Natural killer cell (primary cell): ENCODE measurements at regions not wholly inside any gene's neighbourhood (a gene's known extent, or its start where the extent isn't known, plus 50 kb on each side); places are given as distances from the start of the nearest gene placed in this dataset.

Experiments
- ATAC-seq, 3 donors: fragments of 150-1000 bp in 2 of 3; fragments of 200-7000 bp in 1 of 3; cut with Tn5 transposase; 1 replicate in 1 of 3; 2 replicates in 2 of 3; pipeline ENCODE4 v1.10.0; 2021; ENCODE audit warnings: mild to moderate bottlenecking in 2 of 3, moderate library complexity in 2 of 3
- DNase-seq, 2 donors: peaks; one replicate each; pipeline versions ENCODE4 v3.0.0 to v3.0.0-alpha.2; 2013 to 2021; ENCODE audit warnings: mixed read lengths in 1 of 2
- H3K27ac ChIP-seq: one replicate; pipeline ENCODE4 v1.5.1; 2013; ENCODE audit warnings: mild to moderate bottlenecking, low read length
- H3K27me3 ChIP-seq: one replicate; pipeline ENCODE4 v1.6.1; 2013; ENCODE audit warnings: low read length; ENCODE audit not compliant: control insufficient read depth, insufficient read depth
- H3K36me3 ChIP-seq: one replicate; pipeline ENCODE4 v1.6.1; 2013; ENCODE audit warnings: low read length; ENCODE audit not compliant: control insufficient read depth, insufficient read depth
- H3K4me1 ChIP-seq: one replicate; pipeline ENCODE4 v1.6.1; 2013; ENCODE audit warnings: low read length; ENCODE audit not compliant: control insufficient read depth, insufficient read depth
- H3K4me3 ChIP-seq: one replicate; pipeline ENCODE4 v1.5.1; 2013; ENCODE audit warnings: low read length
- H3K9me3 ChIP-seq: one replicate; pipeline ENCODE4 v1.6.1; 2013; ENCODE audit warnings: low read length; ENCODE audit not compliant: control insufficient read depth, insufficient read depth
- H3K27ac Mint-ChIP-seq, 2 donors: one replicate each; pipeline ENCODE4 v1.8.0; 2022; ENCODE audit warnings: mild to moderate bottlenecking in 2 of 2, mixed read lengths in 2 of 2, moderate library complexity in 1 of 2
- H3K27me3 Mint-ChIP-seq, 2 donors: one replicate each; pipeline ENCODE4 v1.8.0; 2022; ENCODE audit warnings: low read depth in 2 of 2, mixed read lengths in 2 of 2
- H3K36me3 Mint-ChIP-seq: one replicate; pipeline ENCODE4 v1.8.0; 2022; ENCODE audit warnings: mixed read lengths
- H3K4me1 Mint-ChIP-seq, 2 donors: one replicate each; pipeline ENCODE4 v1.8.0; 2022; ENCODE audit warnings: mixed read lengths in 2 of 2
- H3K4me3 Mint-ChIP-seq: one replicate; pipeline ENCODE4 v1.8.0; 2022; ENCODE audit warnings: mild to moderate bottlenecking, moderate library complexity, mixed read lengths
- H3K9me3 Mint-ChIP-seq, 2 donors: one replicate each; pipeline ENCODE4 v1.8.0; 2022; ENCODE audit warnings: mixed read lengths in 2 of 2
- CTCF ChIP-seq: fragments of 200-600 bp; IDR thresholded peaks from one replicate; pipeline ENCODE4 v1.8.0; 2022; ENCODE audit warnings: antibody characterized with exemption
- WGBS: methylation state at CpG from one replicate; pipeline ENCODE4 v1.1.7; 2013; ENCODE audit warnings: missing lambda C conversion rate; ENCODE audit not compliant: insufficient coverage; 5-methylcytosine and 5-hydroxymethylcytosine counted together
- intact Hi-C: fragments of 100-400 bp; cut with micrococcal nuclease; formaldehyde crosslinking; loops from one replicate; pipeline ENCODE4 v1.14.2; 2022

DNA sequence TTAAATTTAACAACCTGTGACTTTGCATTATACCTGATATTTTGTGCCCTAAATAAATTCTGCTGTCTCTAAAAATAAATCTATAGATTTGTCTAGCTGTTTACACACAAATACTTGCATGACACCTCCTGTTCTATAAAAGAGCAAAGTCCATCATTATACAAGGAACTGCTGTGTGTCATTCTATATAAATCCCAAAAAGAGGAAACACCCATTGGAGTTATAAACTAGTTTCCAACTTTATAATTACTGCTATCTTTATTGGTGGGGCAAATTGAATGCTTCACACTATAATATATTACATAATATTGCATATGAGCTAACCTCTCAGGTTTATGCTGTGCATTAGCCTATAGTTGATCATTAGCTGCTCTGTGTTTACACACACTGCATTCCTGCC lies 504.4 kb downstream of the SATB2 start:
- Histone ChIP-seq H3K36me3 (no peaks in the 10 kb centered on the region), H3K4me3 (no peak overlapping the region), H3K9me3 (no peaks in the 10 kb centered on the region), H3K4me1 (no peaks in the 10 kb centered on the region), H3K27me3 (no peaks in the 10 kb centered on the region), H3K27ac (no peak overlapping the region)
- H3K27me3 Mint-ChIP-seq: no peaks in the 10 kb centered on the region
- H3K4me1 Mint-ChIP-seq: no peaks in the 10 kb centered on the region
- H3K36me3 Mint-ChIP-seq: no peaks in the 10 kb centered on the region
- intact Hi-C loops: no loop called here
- no peak overlapping the region for H3K27ac Mint-ChIP-seq
- DNase-seq (no peak), ATAC-seq (no peak)
- no peak overlapping the region for H3K4me3 Mint-ChIP-seq
- peaks cover 14 to 22% of the 10 kb centered on the region in 2 donors for H3K9me3 Mint-ChIP-seq
- TF ChIP-seq CTCF: no peak

- Histone ChIP-seq H3K9me3 (no peaks in the 10 kb centered on the region), H3K36me3 (no peaks in the 10 kb centered on the region), H3K4me3 (no peak overlapping the region), H3K27ac (no peak overlapping the region), H3K4me1 (no peaks in the 10 kb centered on the region), H3K27me3 (no peaks in the 10 kb centered on the region)
- Mint-ChIP-seq H3K4me1 (no peaks in the 10 kb centered on the region), H3K4me3 (no peak overlapping the region), H3K27me3 (no peaks in the 10 kb centered on the region), H3K9me3 (peaks cover 14 to 15% of the 10 kb centered on the region in 2 donors), H3K36me3 (no peaks in the 10 kb centered on the region), H3K27ac (no peak overlapping the region)
- DNase-seq: no peak
- no peak for TF ChIP-seq CTCF
- ATAC-seq: no peak
- intact Hi-C loops: no loop called here
These were observed 506.9 kb downstream of the SATB2 start for GRCh38 chr2:198950803-198951202.

GRCh38 chr2:198945496-198945895 lies 512.2 kb downstream of the SATB2 start:
- H3K36me3 Mint-ChIP-seq: no peaks in the 10 kb centered on the region
- TF ChIP-seq CTCF: no peak
- H3K4me1 Mint-ChIP-seq: no peaks in the 10 kb centered on the region
- intact Hi-C loops: no loop called here
- Histone ChIP-seq H3K27me3 (no peaks in the 10 kb centered on the region), H3K9me3 (no peaks in the 10 kb centered on the region), H3K36me3 (no peaks in the 10 kb centered on the region), H3K27ac (no peak overlapping the region), H3K4me1 (no peaks in the 10 kb centered on the region), H3K4me3 (no peak overlapping the region)
- ATAC-seq (no peak), DNase-seq (no peak)
- peaks cover 9 to 21% of the 10 kb centered on the region in 2 donors for H3K9me3 Mint-ChIP-seq
- H3K27ac Mint-ChIP-seq: no peak overlapping the region
- H3K4me3 Mint-ChIP-seq: no peak overlapping the region
- no peaks in the 10 kb centered on the region for H3K27me3 Mint-ChIP-seq
- no CpG with 5 or more reads among the region's 3 CpGs for WGBS

GRCh38 chr2:198930170-198930569 lies 527.6 kb downstream of the SATB2 start:
- H3K9me3 Mint-ChIP-seq: peaks cover 18 to 19% of the 10 kb centered on the region in 2 donors

More at GRCh38 chr2:198930170-198930569, 527.6 kb downstream of the SATB2 start:
- Histone ChIP-seq H3K27me3 (no peaks in the 10 kb centered on the region), H3K9me3 (no peaks in the 10 kb centered on the region), H3K4me1 (no peaks in the 10 kb centered on the region), H3K36me3 (no peaks in the 10 kb centered on the region), H3K4me3 (no peak overlapping the region), H3K27ac (no peak overlapping the region)
- no peak for DNase-seq
- Mint-ChIP-seq H3K4me1 (no peaks in the 10 kb centered on the region), H3K4me3 (no peak overlapping the region), H3K36me3 (no peaks in the 10 kb centered on the region), H3K27me3 (no peaks in the 10 kb centered on the region), H3K27ac (no peak overlapping the region)
- no peak for ATAC-seq
- intact Hi-C loops: no loop called here
- no peak for TF ChIP-seq CTCF
